IPS-18a (cell line): ENCODE measurements at regions not wholly inside any gene's neighbourhood (a gene's known extent, or its start where the extent isn't known, plus 50 kb on each side); places are given as distances from the start of the nearest gene placed in this dataset.
"Not testable (repeated sequence)": the region's sequence is repeated elsewhere in the genome, so short reads cannot be mapped to it uniquely, and the experiment has no call there.

Experiments
- H3K27ac ChIP-seq: one replicate; pipeline ENCODE4 v1.5.1; 2013; ENCODE audit warnings: low read length
- H3K27me3 ChIP-seq: one replicate; pipeline ENCODE4 v1.6.1; 2013; ENCODE audit warnings: mild to moderate bottlenecking, low read length; ENCODE audit not compliant: control insufficient read depth, insufficient read depth
- H3K36me3 ChIP-seq: one replicate; pipeline ENCODE4 v1.6.1; 2013; ENCODE audit warnings: low read depth, low read length; ENCODE audit not compliant: control insufficient read depth
- H3K4me1 ChIP-seq: one replicate; pipeline ENCODE4 v1.6.1; 2013; ENCODE audit warnings: low read depth, low read length; ENCODE audit not compliant: control insufficient read depth
- H3K4me3 ChIP-seq: one replicate; pipeline ENCODE4 v1.5.1; 2013; ENCODE audit warnings: low read length
- H3K9ac ChIP-seq: one replicate; pipeline ENCODE4 v1.6.1; 2013; ENCODE audit warnings: mild to moderate bottlenecking, low read length, moderate library complexity
- H3K9me3 ChIP-seq: one replicate; pipeline ENCODE4 v1.6.1; 2013; ENCODE audit warnings: low read depth, low read length; ENCODE audit not compliant: control insufficient read depth

- H3K27ac ChIP-seq: no peak overlapping the region
- peaks cover 60% of the 10 kb centered on the region for H3K27me3 ChIP-seq
- no peak overlapping the region for H3K4me3 ChIP-seq
- H3K4me1 ChIP-seq: peaks cover 44% of the 10 kb centered on the region
- no peaks in the 10 kb centered on the region for H3K36me3 ChIP-seq
- no peaks in the 10 kb centered on the region for H3K9me3 ChIP-seq
- no peak overlapping the region for H3K9ac ChIP-seq
These were observed 67.9 kb upstream of the UNC5A start for GRCh38 chr5:176742246-176743105.

- peak overlapping the region; percentile 23 for H3K9ac ChIP-seq
- H3K27ac ChIP-seq: no peak overlapping the region
- H3K27me3 ChIP-seq: peaks cover 60% of the 10 kb centered on the region
- H3K4me1 ChIP-seq: peaks cover 44% of the 10 kb centered on the region
- H3K36me3 ChIP-seq: no peaks in the 10 kb centered on the region
- H3K9me3 ChIP-seq: no peaks in the 10 kb centered on the region
- H3K4me3 ChIP-seq: peak overlapping the region; percentile 53
These were observed 67.1 kb upstream of the UNC5A start for GRCh38 chr5:176743136-176743861.

- no peaks in the 10 kb centered on the region for H3K9me3 ChIP-seq
- H3K9ac ChIP-seq: peak overlapping the region; percentile 23
- H3K36me3 ChIP-seq: no peaks in the 10 kb centered on the region
- H3K4me1 ChIP-seq: peaks cover 42% of the 10 kb centered on the region
- peaks cover 54% of the 10 kb centered on the region for H3K27me3 ChIP-seq
- no peak overlapping the region for H3K27ac ChIP-seq
- peak overlapping the region; percentile 53 for H3K4me3 ChIP-seq
These were observed 66.3 kb upstream of the UNC5A start for GRCh38 chr5:176743868-176744583.

DNA sequence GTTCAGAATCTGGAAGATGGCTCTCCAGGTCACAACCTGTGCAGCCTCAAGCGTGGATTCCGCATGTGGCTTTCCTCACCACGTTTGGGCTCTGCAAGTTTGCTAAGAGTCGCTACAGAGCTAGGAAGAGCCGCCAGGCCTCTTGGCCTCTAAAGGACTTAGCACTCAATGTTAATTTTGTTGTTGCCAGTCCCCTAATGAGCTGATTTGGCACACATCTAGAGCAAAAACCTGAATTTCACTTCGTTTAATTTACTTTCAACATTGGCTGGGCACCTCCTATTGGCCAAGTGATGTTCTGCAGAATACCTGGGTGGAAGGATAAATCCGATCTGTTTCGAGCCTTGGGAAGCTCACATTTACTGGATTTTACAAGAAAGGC lies 65.8 kb upstream of the UNC5A start:
- Histone ChIP-seq H3K27ac (no peak overlapping the region), H3K9ac (no peak overlapping the region), H3K27me3 (peaks cover 49% of the 10 kb centered on the region), H3K36me3 (no peaks in the 10 kb centered on the region), H3K4me3 (no peak overlapping the region), H3K4me1 (peaks cover 36% of the 10 kb centered on the region), H3K9me3 (no peaks in the 10 kb centered on the region)

GRCh38 chr5:176747670-176748072 lies 62.7 kb upstream of the UNC5A start:
- Histone ChIP-seq H3K27me3 (peaks cover 18% of the 10 kb centered on the region), H3K36me3 (no peaks in the 10 kb centered on the region), H3K4me3 (no peak overlapping the region), H3K4me1 (peaks cover 23% of the 10 kb centered on the region), H3K27ac (no peak overlapping the region), H3K9ac (no peak overlapping the region), H3K9me3 (no peaks in the 10 kb centered on the region)

DNA sequence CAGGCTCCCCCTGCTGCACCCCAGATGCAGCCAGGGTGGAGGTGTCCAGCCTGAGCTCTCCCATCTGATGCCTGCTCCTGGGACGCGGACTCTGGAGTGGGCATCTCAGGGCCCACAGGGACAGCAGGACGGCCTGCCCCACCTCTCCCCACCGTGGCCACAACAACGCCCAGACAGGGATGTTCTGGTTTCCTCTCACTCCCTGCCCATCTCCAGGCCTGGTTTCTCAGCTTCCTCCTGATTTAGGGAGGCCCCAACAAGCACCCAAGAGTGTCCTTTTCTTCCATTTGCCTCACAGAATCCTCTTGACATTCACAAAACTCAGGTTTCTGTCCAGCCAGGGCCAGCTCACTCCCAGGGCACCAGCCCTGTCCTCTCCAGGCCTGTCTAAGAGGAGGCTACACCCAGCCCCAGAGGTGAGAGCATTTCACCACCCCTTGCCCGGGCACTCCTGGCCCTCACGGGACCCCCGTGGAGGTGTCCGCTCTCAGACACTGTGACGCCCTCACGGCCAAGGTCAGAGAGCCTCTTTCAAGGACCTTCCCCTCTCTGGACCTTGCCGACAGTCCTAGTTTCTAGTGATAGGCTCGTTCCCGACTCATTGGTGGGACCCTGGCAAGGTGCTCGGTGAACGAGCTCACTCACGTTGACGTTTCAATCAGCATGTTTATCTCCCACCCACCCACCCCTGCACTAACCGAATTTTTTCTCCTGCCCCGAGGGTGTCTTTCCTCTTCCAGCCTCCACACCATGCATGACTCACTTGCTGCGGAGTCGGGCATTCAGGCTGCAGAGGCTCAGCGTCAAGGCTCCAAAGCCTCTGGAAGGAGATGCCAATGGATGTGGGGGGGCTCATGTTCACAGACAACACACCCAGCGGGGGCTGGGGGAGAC lies 62.0 kb upstream of the UNC5A start:
- no peak overlapping the region for H3K4me3 ChIP-seq
- H3K9ac ChIP-seq: no peak overlapping the region
- no peaks in the 10 kb centered on the region for H3K9me3 ChIP-seq
- no peaks in the 10 kb centered on the region for H3K36me3 ChIP-seq
- H3K27ac ChIP-seq: no peak overlapping the region
- H3K27me3 ChIP-seq: peaks cover 17% of the 10 kb centered on the region
- H3K4me1 ChIP-seq: peaks cover 23% of the 10 kb centered on the region

GRCh38 chr5:176748967-176749935 lies 61.1 kb upstream of the UNC5A start:
- no peak overlapping the region for H3K27ac ChIP-seq
- H3K27me3 ChIP-seq: peaks cover 9% of the 10 kb centered on the region
- H3K9me3 ChIP-seq: no peaks in the 10 kb centered on the region
- no peak overlapping the region for H3K4me3 ChIP-seq
- H3K9ac ChIP-seq: no peak overlapping the region
- H3K4me1 ChIP-seq: peaks cover 16% of the 10 kb centered on the region
- H3K36me3 ChIP-seq: no peaks in the 10 kb centered on the region

DNA sequence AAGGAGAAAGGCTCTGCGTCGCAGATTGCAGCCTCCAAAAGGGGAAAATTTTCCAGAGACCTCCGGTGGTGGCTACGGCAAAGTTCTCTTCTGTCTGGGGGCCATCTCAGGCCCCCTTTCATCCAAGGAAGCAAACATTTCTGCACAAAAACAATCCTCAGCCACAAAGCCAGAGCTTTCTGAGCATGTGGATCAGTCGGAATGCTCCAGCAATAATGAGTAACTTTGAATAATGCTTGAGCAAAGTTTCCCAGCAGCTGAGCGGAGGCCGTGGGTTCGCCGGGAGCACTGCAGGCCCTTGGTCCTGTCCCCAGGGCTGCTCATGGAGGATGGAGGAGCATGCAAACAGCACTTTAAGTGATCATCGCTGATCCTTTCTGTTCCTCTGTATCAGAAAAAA lies 60.2 kb upstream of the UNC5A start:
- no peaks in the 10 kb centered on the region for H3K9me3 ChIP-seq
- H3K27ac ChIP-seq: no peak overlapping the region
- H3K4me3 ChIP-seq: no peak overlapping the region
- peaks cover under 1% of the 10 kb centered on the region for H3K27me3 ChIP-seq
- no peak overlapping the region for H3K9ac ChIP-seq
- H3K36me3 ChIP-seq: no peaks in the 10 kb centered on the region
- H3K4me1 ChIP-seq: peaks cover 8% of the 10 kb centered on the region

DNA sequence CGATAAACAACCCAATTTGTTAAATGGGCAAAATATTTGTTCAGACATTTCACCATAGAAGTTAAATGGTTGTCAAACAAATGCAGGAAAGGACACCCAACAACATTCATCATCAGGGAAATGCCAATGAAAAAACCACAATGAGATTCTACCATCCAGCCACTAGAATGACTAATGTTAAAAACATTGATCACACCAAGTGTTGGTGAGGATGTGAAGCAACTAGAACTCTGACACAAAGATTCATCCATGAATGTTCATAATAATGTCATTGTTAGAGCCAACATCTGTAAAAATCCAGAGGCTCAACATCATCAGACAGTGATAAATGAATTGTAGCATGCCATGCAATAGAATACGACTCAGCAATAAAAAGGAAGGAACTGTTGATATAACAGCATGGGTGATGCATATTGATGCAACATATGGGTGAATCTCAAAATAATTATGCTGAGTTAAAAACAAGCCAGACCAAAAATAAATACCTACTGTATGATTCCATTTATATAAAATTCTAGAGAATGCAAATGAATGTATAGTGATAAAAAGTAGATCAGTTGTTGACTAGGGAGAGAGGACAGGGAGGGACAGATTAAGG lies 55.9 kb upstream of the UNC5A start:
- Histone ChIP-seq H3K36me3 (no peaks in the 10 kb centered on the region), H3K9ac (no peak overlapping the region), H3K27me3 (no peaks in the 10 kb centered on the region), H3K4me1 (no peaks in the 10 kb centered on the region), H3K27ac (no peak overlapping the region), H3K9me3 (no peaks in the 10 kb centered on the region), H3K4me3 (no peak overlapping the region)

DNA sequence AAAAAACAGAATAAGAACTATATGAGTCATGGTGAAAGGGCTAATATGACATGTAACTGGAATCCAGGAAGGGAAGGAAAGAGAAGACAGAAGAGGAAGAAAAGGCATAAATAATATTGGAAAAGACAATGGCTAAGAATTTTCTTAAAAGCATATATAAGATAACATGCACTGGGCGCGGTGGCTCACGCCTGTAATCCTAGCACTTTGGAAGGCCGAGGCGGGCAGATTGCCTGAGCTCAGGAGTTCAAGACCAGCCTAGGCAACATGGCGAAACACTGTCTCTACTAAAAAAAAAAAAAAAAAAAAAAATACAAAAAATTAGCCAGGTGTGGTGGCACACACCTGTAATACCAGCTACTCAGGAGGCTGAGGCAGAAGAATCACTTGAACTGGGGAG lies 54.8 kb upstream of the UNC5A start:
- H3K4me1 ChIP-seq, H3K36me3 ChIP-seq, H3K27me3 ChIP-seq, H3K9ac ChIP-seq, H3K9me3 ChIP-seq, H3K4me3 ChIP-seq, H3K27ac ChIP-seq: not testable (repeated sequence)
